Keratinocyte (primary cell): ENCODE measurements at regions not wholly inside any gene's neighbourhood (a gene's known extent, or its start where the extent isn't known, plus 50 kb on each side); places are given as distances from the start of the nearest gene placed in this dataset.

Experiments used
- EZH2 ChIP-seq: IDR thresholded peaks from one replicate; pipeline ENCODE4 v1.6.1; 2012; ENCODE audit warnings: inconsistent platforms, mild to moderate bottlenecking, low read length, moderate library complexity
- TF ChIP-seq, protein P1 (sequence below), 3 experiments: IDR thresholded peaks in 1 of 3; conservative IDR thresholded peaks in 1 of 3; optimal IDR thresholded peaks in 1 of 3; 2 replicates in 2 of 3; 3 replicates in 1 of 3; pipeline versions ENCODE3 to v1.5.1; 2011; ENCODE audit warnings: low read length in 3 of 3, mild to moderate bottlenecking in 3 of 3, moderate library complexity in 2 of 3, control low read depth in 1 of 3, inconsistent platforms in 1 of 3; ENCODE audit not compliant: insufficient read depth in 2 of 3; ENCODE audit errors: extremely low read depth in 1 of 3

DNA sequence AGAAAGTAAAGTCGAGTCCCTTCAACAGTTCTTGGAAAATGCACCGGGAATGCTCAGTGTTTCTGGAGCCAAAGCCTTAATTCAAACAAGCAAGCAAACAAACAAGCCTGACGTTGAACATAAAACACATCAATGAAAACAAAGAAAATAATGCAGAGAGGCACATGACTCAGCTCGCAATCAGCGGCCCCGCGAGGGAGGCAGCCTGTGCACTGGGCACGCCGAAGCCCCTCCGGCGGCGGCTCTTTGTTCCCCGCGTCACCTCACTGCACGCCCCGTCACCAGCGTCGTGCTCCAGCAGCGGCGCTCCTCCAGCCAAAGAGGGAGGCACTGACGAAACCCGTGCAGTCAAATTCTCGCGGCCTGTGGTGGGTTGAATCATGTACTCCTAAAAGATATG is 151.5 kb downstream of the DNAJB6 start:
- TF ChIP-seq EZH2 = no peak
- TF ChIP-seq, protein P1, sequence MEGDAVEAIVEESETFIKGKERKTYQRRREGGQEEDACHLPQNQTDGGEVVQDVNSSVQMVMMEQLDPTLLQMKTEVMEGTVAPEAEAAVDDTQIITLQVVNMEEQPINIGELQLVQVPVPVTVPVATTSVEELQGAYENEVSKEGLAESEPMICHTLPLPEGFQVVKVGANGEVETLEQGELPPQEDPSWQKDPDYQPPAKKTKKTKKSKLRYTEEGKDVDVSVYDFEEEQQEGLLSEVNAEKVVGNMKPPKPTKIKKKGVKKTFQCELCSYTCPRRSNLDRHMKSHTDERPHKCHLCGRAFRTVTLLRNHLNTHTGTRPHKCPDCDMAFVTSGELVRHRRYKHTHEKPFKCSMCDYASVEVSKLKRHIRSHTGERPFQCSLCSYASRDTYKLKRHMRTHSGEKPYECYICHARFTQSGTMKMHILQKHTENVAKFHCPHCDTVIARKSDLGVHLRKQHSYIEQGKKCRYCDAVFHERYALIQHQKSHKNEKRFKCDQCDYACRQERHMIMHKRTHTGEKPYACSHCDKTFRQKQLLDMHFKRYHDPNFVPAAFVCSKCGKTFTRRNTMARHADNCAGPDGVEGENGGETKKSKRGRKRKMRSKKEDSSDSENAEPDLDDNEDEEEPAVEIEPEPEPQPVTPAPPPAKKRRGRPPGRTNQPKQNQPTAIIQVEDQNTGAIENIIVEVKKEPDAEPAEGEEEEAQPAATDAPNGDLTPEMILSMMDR (optimal IDR thresholded peaks at IDR 0.05 in 1 of 3, IDR thresholded peaks at IDR 0.05 in 1 of 3, conservative IDR thresholded peaks at IDR 0.05 in 1 of 3; ENCODE audit: extremely low read depth in 1 of 3, insufficient read depth in 2 of 3, low read length in 3 of 3) = no peak
